ENCODE measurements at regions not wholly inside any gene's neighbourhood (a gene's known extent, or its start where the extent isn't known, plus 50 kb on each side); places are given as distances from the start of the nearest gene placed in this dataset.

GRCh38 chr3:5645692-5646410 lies 458.3 kb downstream of the EDEM1 start:
- no peak for DNase-seq (ENCODE audit: low read depth)
- no peak overlapping the region for H3K4me3 ChIP-seq (ENCODE audit: low read depth, low read length)
- no peak for TF ChIP-seq CTCF (IDR thresholded peaks at IDR 0.05; ENCODE audit: control insufficient read depth, extremely low read depth, insufficient read depth)

GRCh38 chr3:5650303-5650702 lies 462.8 kb downstream of the EDEM1 start:
- no peak for TF ChIP-seq CTCF (IDR thresholded peaks at IDR 0.05; ENCODE audit: control insufficient read depth, extremely low read depth, insufficient read depth)
- DNase-seq (ENCODE audit: low read depth), result no peak
- no peak overlapping the region for H3K4me3 ChIP-seq (ENCODE audit: low read depth, low read length)

- H3K4me3 ChIP-seq (ENCODE audit: low read depth, low read length), result no peak overlapping the region
- no peak for TF ChIP-seq CTCF (IDR thresholded peaks at IDR 0.05; ENCODE audit: control insufficient read depth, extremely low read depth, insufficient read depth)
- no peak for DNase-seq (ENCODE audit: low read depth)
Measured at GRCh38 chr3:5651351-5651750, 463.8 kb downstream of the EDEM1 start.

GRCh38 chr3:5653426-5654143 lies 466.1 kb downstream of the EDEM1 start:
- DNase-seq (ENCODE audit: low read depth), result no peak
- TF ChIP-seq CTCF (IDR thresholded peaks at IDR 0.05; ENCODE audit: control insufficient read depth, extremely low read depth, insufficient read depth), result no peak
- H3K4me3 ChIP-seq (ENCODE audit: low read depth, low read length), result no peak overlapping the region

- no peak for TF ChIP-seq CTCF (IDR thresholded peaks at IDR 0.05; ENCODE audit: control insufficient read depth, extremely low read depth, insufficient read depth)
- H3K4me3 ChIP-seq (ENCODE audit: low read depth, low read length), result no peak overlapping the region
- no peak for DNase-seq (ENCODE audit: low read depth)
Measured at GRCh38 chr3:5657106-5657505, 469.6 kb downstream of the EDEM1 start.

GRCh38 chr3:5663601-5664000 lies 476.1 kb downstream of the EDEM1 start:
- no peak overlapping the region for H3K4me3 ChIP-seq (ENCODE audit: low read depth, low read length)
- no peak for DNase-seq (ENCODE audit: low read depth)
- no peak for TF ChIP-seq CTCF (IDR thresholded peaks at IDR 0.05; ENCODE audit: control insufficient read depth, extremely low read depth, insufficient read depth)
